HepG2 (cell line): ENCODE measurements at regions not wholly inside any gene's neighbourhood (a gene's known extent, or its start where the extent isn't known, plus 50 kb on each side); places are given as distances from the start of the nearest gene placed in this dataset.

Experiments used
- BHLHE40 ChIP-seq: IDR thresholded peaks from 2 replicates; pipeline ENCODE4 v1.6.1; 2011; ENCODE audit warnings: low read length, improper control_type of control experiment
- ELF1 ChIP-seq: sonication (generic); formaldehyde crosslinking; IDR thresholded peaks from 2 replicates; pipeline ENCODE4 v1.4.0; 2020; ENCODE audit warnings: missing genetic modification reagents
- EP300 ChIP-seq, 3 experiments: sonication (generic) in 1 of 3; formaldehyde crosslinking in 1 of 3; IDR thresholded peaks; 2 replicates each; pipeline versions ENCODE4 v1.5.1 to v1.6.1; 2011 to 2020; ENCODE audit warnings: low read depth in 2 of 3, low read length in 2 of 3, borderline replicate concordance in 1 of 3, improper control_type of control experiment in 1 of 3, mild to moderate bottlenecking in 1 of 3, missing genetic modification reagents in 1 of 3, moderate library complexity in 1 of 3
- IKZF4 ChIP-seq: sonication (generic); formaldehyde crosslinking; IDR thresholded peaks from 2 replicates; pipeline ENCODE4 v1.5.1; 2020; ENCODE audit warnings: borderline replicate concordance, mild to moderate bottlenecking, low read depth, missing genetic modification reagents; ENCODE audit errors: not compliant biosample characterization
- NFKBIZ ChIP-seq: IDR thresholded peaks from 2 replicates; pipeline ENCODE4 v1.6.1; 2018; ENCODE audit warnings: missing genetic modification reagents, missing compliant biosample characterization
- NFYC ChIP-seq: IDR thresholded peaks from 2 replicates; pipeline ENCODE4 v1.6.1; 2016; ENCODE audit warnings: missing genetic modification reagents, missing compliant biosample characterization
- NPAS2 ChIP-seq: sonication (generic); formaldehyde crosslinking; IDR thresholded peaks from 2 replicates; pipeline ENCODE4 v1.8.0; 2022; ENCODE audit warnings: mild to moderate bottlenecking, missing genetic modification reagents, borderline replicate concordance
- PAWR ChIP-seq: sonication (generic); formaldehyde crosslinking; IDR thresholded peaks from 2 replicates; pipeline ENCODE4 v1.4.0; 2020; ENCODE audit warnings: missing genetic modification reagents, mild to moderate bottlenecking, borderline replicate concordance
- POGZ ChIP-seq: sonication (generic); formaldehyde crosslinking; IDR thresholded peaks from 2 replicates; pipeline ENCODE4 v1.4.0; 2020; ENCODE audit warnings: mild to moderate bottlenecking, missing genetic modification reagents
- SALL1 ChIP-seq: sonication (generic); formaldehyde crosslinking; IDR thresholded peaks from 2 replicates; pipeline ENCODE4 v1.8.0; 2022; ENCODE audit warnings: mild to moderate bottlenecking, missing genetic modification reagents
- TSC22D2 ChIP-seq: sonication (generic); formaldehyde crosslinking; IDR thresholded peaks from 2 replicates; pipeline ENCODE4 v1.5.1; 2020; ENCODE audit warnings: missing genetic modification reagents, mild to moderate bottlenecking, borderline replicate concordance
- ZBTB1 ChIP-seq: sonication (generic); formaldehyde crosslinking; IDR thresholded peaks from 2 replicates; pipeline ENCODE4 v1.4.0; 2020; ENCODE audit warnings: missing genetic modification reagents, borderline replicate concordance
- ZNF251 ChIP-seq: sonication (generic); formaldehyde crosslinking; IDR thresholded peaks from 2 replicates; pipeline ENCODE4 v1.9.0; 2021; ENCODE audit warnings: mild to moderate bottlenecking, missing genetic modification reagents
- ZNF33B ChIP-seq: sonication (generic); formaldehyde crosslinking; IDR thresholded peaks from 2 replicates; pipeline ENCODE4 v1.5.1; 2020; ENCODE audit warnings: mild to moderate bottlenecking, missing genetic modification reagents
- ZNF431 ChIP-seq: sonication (generic); formaldehyde crosslinking; IDR thresholded peaks from 2 replicates; pipeline ENCODE4 v1.9.0; 2022; ENCODE audit warnings: missing genetic modification reagents, low read depth, mild to moderate bottlenecking, borderline replicate concordance
- ZNF598 ChIP-seq: sonication (generic); formaldehyde crosslinking; IDR thresholded peaks from 2 replicates; pipeline ENCODE4 v1.5.1; 2020; ENCODE audit warnings: mild to moderate bottlenecking, missing genetic modification reagents, borderline replicate concordance
- ZNF605 ChIP-seq: sonication (generic); formaldehyde crosslinking; IDR thresholded peaks from 2 replicates; pipeline ENCODE4 v1.8.0; 2022; ENCODE audit warnings: mild to moderate bottlenecking, missing genetic modification reagents
- ZNF629 ChIP-seq: sonication (generic); formaldehyde crosslinking; conservative IDR thresholded peaks from 2 replicates; pipeline ENCODE4 v1.5.0; 2020; ENCODE audit warnings: missing genetic modification reagents
- ZNF639 ChIP-seq: conservative IDR thresholded peaks from 2 replicates; pipeline ENCODE4 v1.6.1; 2018; ENCODE audit warnings: missing genetic modification reagents
- ZNF883 ChIP-seq: sonication (generic); formaldehyde crosslinking; IDR thresholded peaks from 2 replicates; pipeline ENCODE4 v1.5.1; 2020; ENCODE audit warnings: mild to moderate bottlenecking, missing genetic modification reagents; ENCODE audit errors: not compliant biosample characterization
- TF ChIP-seq, protein P1 (sequence below): IDR thresholded peaks from 2 replicates; pipeline ENCODE4 v1.6.1; 2012; ENCODE audit warnings: inconsistent platforms
- TF ChIP-seq, protein P2 (sequence below): sonication (generic); formaldehyde crosslinking; IDR thresholded peaks from 2 replicates; pipeline ENCODE4 v1.5.1; 2020; ENCODE audit warnings: mild to moderate bottlenecking, missing genetic modification reagents, borderline replicate concordance

DNA sequence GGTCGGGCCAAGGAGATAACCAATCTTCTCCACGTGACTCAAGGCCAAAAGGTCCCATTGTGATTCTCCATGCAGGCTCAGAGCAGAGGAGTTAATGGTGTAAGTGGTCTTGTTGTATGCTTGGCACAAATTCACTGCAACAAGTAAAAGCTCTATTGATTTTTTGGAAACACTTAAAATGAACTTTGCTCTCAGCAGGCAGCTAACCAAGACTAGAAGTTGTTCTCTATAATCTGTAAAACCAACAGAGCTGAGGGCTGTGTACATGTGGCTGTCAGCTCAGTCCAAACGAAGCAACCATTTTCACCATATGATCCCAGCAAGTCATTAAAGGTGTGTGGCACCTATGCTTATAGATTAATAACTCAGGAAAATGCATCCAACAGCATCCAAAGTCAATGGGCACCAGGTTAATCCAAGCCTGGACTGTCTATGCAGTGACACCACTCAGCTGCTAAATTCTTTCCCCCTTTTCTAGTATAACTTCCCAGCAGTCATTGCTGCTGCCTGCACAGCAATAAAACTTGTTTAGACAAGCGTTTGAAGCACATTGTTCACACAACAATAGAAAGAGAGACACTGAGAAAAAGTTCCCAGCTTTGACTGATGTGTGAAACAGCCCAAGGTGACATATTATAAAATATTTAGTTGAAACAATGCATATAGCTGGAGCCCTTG, 603.8 kb upstream of the ADAMTS9 start (continued):
- TF ChIP-seq NPAS2 (no peak), ZNF605 (CRISPR knock-in tag) (peak; percentile 50; the same call in 1 of the 2 replicates), ZBTB1 (no peak), NFYC (CRISPR knock-in tag) (no peak), ELF1 (CRISPR knock-in tag) (no peak), ZNF251 (no peak), ZNF33B (no peak), ZNF639 (no peak), PAWR (CRISPR knock-in tag) (no peak), POGZ (CRISPR knock-in tag) (peak; percentile 60), BHLHE40 (no peak), ZNF883 (CRISPR knock-in tag) (no peak), NFKBIZ (peak; percentile 48; the same call in 1 of the 2 replicates), ZNF629 (no peak), IKZF4 (CRISPR knock-in tag) (no peak), EP300 (IDR thresholded peaks at IDR 0.05; ENCODE audit: low read depth in 2 of 2, low read length in 2 of 2) (peak in 1 of 2 experiments; percentile 55; a peak in 2 of 4 replicates), EP300 (CRISPR knock-in tag; IDR thresholded peaks at IDR 0.05; ENCODE audit: borderline replicate concordance) (no peak), SALL1 (0 out of 2 replicates have a peak, but pooled peaks have one; percentile 31), TSC22D2 (0 out of 2 replicates have a peak, but pooled peaks have one; percentile 51), ZNF431 (no peak), ZNF598 (CRISPR knock-in tag) (no peak)
- TF ChIP-seq, protein P1, sequence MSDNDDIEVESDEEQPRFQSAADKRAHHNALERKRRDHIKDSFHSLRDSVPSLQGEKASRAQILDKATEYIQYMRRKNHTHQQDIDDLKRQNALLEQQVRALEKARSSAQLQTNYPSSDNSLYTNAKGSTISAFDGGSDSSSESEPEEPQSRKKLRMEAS: peak; percentile 83
- TF ChIP-seq, protein P2, sequence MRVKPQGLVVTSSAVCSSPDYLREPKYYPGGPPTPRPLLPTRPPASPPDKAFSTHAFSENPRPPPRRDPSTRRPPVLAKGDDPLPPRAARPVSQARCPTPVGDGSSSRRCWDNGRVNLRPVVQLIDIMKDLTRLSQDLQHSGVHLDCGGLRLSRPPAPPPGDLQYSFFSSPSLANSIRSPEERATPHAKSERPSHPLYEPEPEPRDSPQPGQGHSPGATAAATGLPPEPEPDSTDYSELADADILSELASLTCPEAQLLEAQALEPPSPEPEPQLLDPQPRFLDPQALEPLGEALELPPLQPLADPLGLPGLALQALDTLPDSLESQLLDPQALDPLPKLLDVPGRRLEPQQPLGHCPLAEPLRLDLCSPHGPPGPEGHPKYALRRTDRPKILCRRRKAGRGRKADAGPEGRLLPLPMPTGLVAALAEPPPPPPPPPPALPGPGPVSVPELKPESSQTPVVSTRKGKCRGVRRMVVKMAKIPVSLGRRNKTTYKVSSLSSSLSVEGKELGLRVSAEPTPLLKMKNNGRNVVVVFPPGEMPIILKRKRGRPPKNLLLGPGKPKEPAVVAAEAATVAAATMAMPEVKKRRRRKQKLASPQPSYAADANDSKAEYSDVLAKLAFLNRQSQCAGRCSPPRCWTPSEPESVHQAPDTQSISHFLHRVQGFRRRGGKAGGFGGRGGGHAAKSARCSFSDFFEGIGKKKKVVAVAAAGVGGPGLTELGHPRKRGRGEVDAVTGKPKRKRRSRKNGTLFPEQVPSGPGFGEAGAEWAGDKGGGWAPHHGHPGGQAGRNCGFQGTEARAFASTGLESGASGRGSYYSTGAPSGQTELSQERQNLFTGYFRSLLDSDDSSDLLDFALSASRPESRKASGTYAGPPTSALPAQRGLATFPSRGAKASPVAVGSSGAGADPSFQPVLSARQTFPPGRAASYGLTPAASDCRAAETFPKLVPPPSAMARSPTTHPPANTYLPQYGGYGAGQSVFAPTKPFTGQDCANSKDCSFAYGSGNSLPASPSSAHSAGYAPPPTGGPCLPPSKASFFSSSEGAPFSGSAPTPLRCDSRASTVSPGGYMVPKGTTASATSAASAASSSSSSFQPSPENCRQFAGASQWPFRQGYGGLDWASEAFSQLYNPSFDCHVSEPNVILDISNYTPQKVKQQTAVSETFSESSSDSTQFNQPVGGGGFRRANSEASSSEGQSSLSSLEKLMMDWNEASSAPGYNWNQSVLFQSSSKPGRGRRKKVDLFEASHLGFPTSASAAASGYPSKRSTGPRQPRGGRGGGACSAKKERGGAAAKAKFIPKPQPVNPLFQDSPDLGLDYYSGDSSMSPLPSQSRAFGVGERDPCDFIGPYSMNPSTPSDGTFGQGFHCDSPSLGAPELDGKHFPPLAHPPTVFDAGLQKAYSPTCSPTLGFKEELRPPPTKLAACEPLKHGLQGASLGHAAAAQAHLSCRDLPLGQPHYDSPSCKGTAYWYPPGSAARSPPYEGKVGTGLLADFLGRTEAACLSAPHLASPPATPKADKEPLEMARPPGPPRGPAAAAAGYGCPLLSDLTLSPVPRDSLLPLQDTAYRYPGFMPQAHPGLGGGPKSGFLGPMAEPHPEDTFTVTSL: peak; percentile 95; the same call in 1 of the 2 replicates
